ENCODE measurements at regions not wholly inside any gene's neighbourhood (a gene's known extent, or its start where the extent isn't known, plus 50 kb on each side); places are given as distances from the start of the nearest gene placed in this dataset.

DNA sequence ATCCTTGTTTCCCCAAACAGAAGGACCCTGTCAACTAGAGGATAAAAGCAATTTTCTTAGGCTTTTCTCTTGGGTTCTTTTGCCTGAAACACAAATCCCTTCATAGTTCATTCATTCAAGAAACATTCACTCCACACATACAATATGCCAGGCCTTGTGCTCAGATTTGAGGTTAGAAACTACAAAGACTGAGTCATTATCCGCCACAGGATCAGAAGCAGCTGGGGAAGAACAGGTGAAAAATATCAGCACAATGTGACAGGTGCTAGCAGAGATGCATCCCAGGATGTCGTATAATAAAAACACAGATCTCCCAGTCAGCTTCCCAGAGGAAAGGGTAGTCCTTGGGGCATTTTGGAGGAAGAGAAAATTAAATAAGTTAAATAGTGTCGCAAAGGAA is 172.4 kb downstream of the LRATD1 start:
- no peak for TF ChIP-seq EZH2 (IDR thresholded peaks at IDR 0.05; ENCODE audit: borderline replicate concordance, insufficient read depth, low read depth, low read length, poor library complexity, severe bottlenecking)
- TF ChIP-seq, protein P1, sequence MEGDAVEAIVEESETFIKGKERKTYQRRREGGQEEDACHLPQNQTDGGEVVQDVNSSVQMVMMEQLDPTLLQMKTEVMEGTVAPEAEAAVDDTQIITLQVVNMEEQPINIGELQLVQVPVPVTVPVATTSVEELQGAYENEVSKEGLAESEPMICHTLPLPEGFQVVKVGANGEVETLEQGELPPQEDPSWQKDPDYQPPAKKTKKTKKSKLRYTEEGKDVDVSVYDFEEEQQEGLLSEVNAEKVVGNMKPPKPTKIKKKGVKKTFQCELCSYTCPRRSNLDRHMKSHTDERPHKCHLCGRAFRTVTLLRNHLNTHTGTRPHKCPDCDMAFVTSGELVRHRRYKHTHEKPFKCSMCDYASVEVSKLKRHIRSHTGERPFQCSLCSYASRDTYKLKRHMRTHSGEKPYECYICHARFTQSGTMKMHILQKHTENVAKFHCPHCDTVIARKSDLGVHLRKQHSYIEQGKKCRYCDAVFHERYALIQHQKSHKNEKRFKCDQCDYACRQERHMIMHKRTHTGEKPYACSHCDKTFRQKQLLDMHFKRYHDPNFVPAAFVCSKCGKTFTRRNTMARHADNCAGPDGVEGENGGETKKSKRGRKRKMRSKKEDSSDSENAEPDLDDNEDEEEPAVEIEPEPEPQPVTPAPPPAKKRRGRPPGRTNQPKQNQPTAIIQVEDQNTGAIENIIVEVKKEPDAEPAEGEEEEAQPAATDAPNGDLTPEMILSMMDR (IDR thresholded peaks at IDR 0.05) = no peak

Measured in B cell (primary cell).